ENCODE measurements at regions not wholly inside any gene's neighbourhood (a gene's known extent, or its start where the extent isn't known, plus 50 kb on each side); places are given as distances from the start of the nearest gene placed in this dataset.
"Not testable (repeated sequence)": the region's sequence is repeated elsewhere in the genome, so short reads cannot be mapped to it uniquely, and the experiment has no call there.

GRCh38 chr10:121135512-121135911 is 284.4 kb downstream of the WDR11 start:
- no peaks in the 10 kb centered on the region for H3K27me3 ChIP-seq
- H3K9me3 ChIP-seq: no peaks in the 10 kb centered on the region
- no peak for TF ChIP-seq EP300 (IDR thresholded peaks at IDR 0.05)
- TF ChIP-seq POLR2AphosphoS5 (IDR thresholded peaks at IDR 0.05): no peak
- TF ChIP-seq CTCF (IDR thresholded peaks at IDR 0.05): no peak
- TF ChIP-seq POLR2A (IDR thresholded peaks at IDR 0.05): no peak
- 82 to 93% methylated on average over 4 of the region's 4 CpGs for WGBS, 2 donors (ENCODE audit: low coverage in 1 of 2)
- H3K4me1 ChIP-seq: peaks cover 0 to 11% (median 0%) of the 10 kb centered on the region in 3 donors
- no peak for ATAC-seq
- H3K27ac ChIP-seq: no peak overlapping the region
- H3K4me3 ChIP-seq: no peak overlapping the region
- no peaks in the 10 kb centered on the region for H3K36me3 ChIP-seq

GRCh38 chr10:121137533-121137932 is 286.4 kb downstream of the WDR11 start:
- H3K27ac ChIP-seq: no peak overlapping the region
- no peaks in the 10 kb centered on the region for H3K27me3 ChIP-seq
- H3K9me3 ChIP-seq: no peaks in the 10 kb centered on the region
- peaks cover 0 to 11% (median 0%) of the 10 kb centered on the region in 3 donors for H3K4me1 ChIP-seq
- no peak overlapping the region for H3K4me3 ChIP-seq
- TF ChIP-seq POLR2AphosphoS5 (IDR thresholded peaks at IDR 0.05) (no peak), EP300 (IDR thresholded peaks at IDR 0.05) (no peak), CTCF (IDR thresholded peaks at IDR 0.05) (no peak), POLR2A (IDR thresholded peaks at IDR 0.05) (no peak)
- ATAC-seq: no peak
- WGBS, 2 donors (ENCODE audit: low coverage in 1 of 2): 14 to 38% methylated on average over 1 of the region's 1 CpG
- no peaks in the 10 kb centered on the region for H3K36me3 ChIP-seq

- TF ChIP-seq EP300 (IDR thresholded peaks at IDR 0.05) (no peak), POLR2AphosphoS5 (IDR thresholded peaks at IDR 0.05) (no peak), POLR2A (IDR thresholded peaks at IDR 0.05) (no peak), CTCF (IDR thresholded peaks at IDR 0.05) (no peak)
- peaks cover 0 to under 1% (median 0%) of the 10 kb centered on the region in 3 donors for H3K9me3 ChIP-seq
- no peak overlapping the region for H3K4me3 ChIP-seq
- H3K36me3 ChIP-seq: no peaks in the 10 kb centered on the region
- no peaks in the 10 kb centered on the region for H3K27me3 ChIP-seq
- WGBS, 2 donors (ENCODE audit: low coverage in 1 of 2): 75 to 79% methylated on average over 11 to 12 of the region's 13 CpGs
- no peak for ATAC-seq
- no peak overlapping the region for H3K27ac ChIP-seq
- peaks cover 0 to 11% (median 0%) of the 10 kb centered on the region in 3 donors for H3K4me1 ChIP-seq
Measured at GRCh38 chr10:121138112-121138860, 287.1 kb downstream of the WDR11 start.

- no peak for TF ChIP-seq EP300 (IDR thresholded peaks at IDR 0.05)
- TF ChIP-seq CTCF (IDR thresholded peaks at IDR 0.05): no peak
- no peak for TF ChIP-seq POLR2AphosphoS5 (IDR thresholded peaks at IDR 0.05)
- no peak for TF ChIP-seq POLR2A (IDR thresholded peaks at IDR 0.05)
- Histone ChIP-seq H3K4me1 (peaks cover 0 to 11% (median 0%) of the 10 kb centered on the region in 3 donors), H3K4me3 (no peak overlapping the region), H3K9me3 (peaks cover 0 to 6% (median 0%) of the 10 kb centered on the region in 3 donors), H3K36me3 (no peaks in the 10 kb centered on the region), H3K27me3 (no peaks in the 10 kb centered on the region), H3K27ac (no peak overlapping the region)
- no peak for ATAC-seq
- 93 to 98% methylated on average over 4 of the region's 4 CpGs for WGBS, 2 donors (ENCODE audit: low coverage in 1 of 2)
Measured at GRCh38 chr10:121138918-121139317, 287.8 kb downstream of the WDR11 start.

- WGBS, 2 donors (ENCODE audit: low coverage in 1 of 2): 36 to 44% methylated on average over 2 of the region's 2 CpGs
- peaks cover 0 to 20% (median 0%) of the 10 kb centered on the region in 3 donors for H3K9me3 ChIP-seq
- not testable (repeated sequence) for H3K4me1 ChIP-seq, H3K27ac ChIP-seq, H3K36me3 ChIP-seq, H3K4me3 ChIP-seq, ATAC-seq, H3K27me3 ChIP-seq
Measured at GRCh38 chr10:121145802-121146395, 294.7 kb downstream of the WDR11 start.

Data from gastroesophageal sphincter (tissue), 4 donors.